Stimulated activated CD8-positive, alpha-beta memory T cell treated with anti-CD3 and anti-CD28 coated beads, Interleukin-7, amount 100 ng/mL, for 48 hours (primary cell): ENCODE measurements at regions not wholly inside any gene's neighbourhood (a gene's known extent, or its start where the extent isn't known, plus 50 kb on each side); places are given as distances from the start of the nearest gene placed in this dataset.

Experiments used
- DNase-seq, 2 donors: peaks; one replicate each; pipeline ENCODE4 v3.0.0-alpha.2; 2020; ENCODE audit warnings: low read depth in 1 of 2; ENCODE audit errors: extremely low read depth in 1 of 2

GRCh38 chr1:67635055-67635809 lies 49.8 kb upstream of the GADD45A start:
- DNase-seq: no peak
